Body of pancreas (tissue), 4 donors: ENCODE measurements at regions not wholly inside any gene's neighbourhood (a gene's known extent, or its start where the extent isn't known, plus 50 kb on each side); places are given as distances from the start of the nearest gene placed in this dataset.

Source experiments
- ATAC-seq: fragments of 150-250 bp; one replicate; pipeline ENCODE4 v1.9.1; 2016
- DNase-seq, 4 donors: peaks; one replicate each; pipeline ENCODE4 v3.0.0-alpha.2; 2019
- H3K27ac ChIP-seq, 4 donors: fragments of 200-600 bp; sonication (generic); 1 replicate in 3 of 4; 2 replicates in 1 of 4; pipeline versions ENCODE4 v1.5.1 to v1.6.1; 2016 to 2019; ENCODE audit warnings: mild to moderate bottlenecking in 1 of 4, mixed read lengths in 1 of 4, moderate library complexity in 1 of 4
- H3K27me3 ChIP-seq, 2 donors: fragments of 200-600 bp; sonication (generic); one replicate each; pipeline ENCODE4 v1.6.0; 2016; ENCODE audit warnings: mild to moderate bottlenecking in 1 of 2
- H3K36me3 ChIP-seq, 2 donors: fragments of 200-600 bp; sonication (generic); replicated peaks in 1 of 2; 2 replicates each; pipeline ENCODE4 v1.5.1; 2016; ENCODE audit warnings: low read depth in 2 of 2; ENCODE audit not compliant: insufficient read depth in 1 of 2
- H3K4me1 ChIP-seq: fragments of 200-600 bp; sonication (generic); one replicate; pipeline ENCODE4 v1.6.0; 2016
- H3K4me3 ChIP-seq, 2 donors: fragments of 200-600 bp; sonication (generic); 1 replicate in 1 of 2; 2 replicates in 1 of 2; pipeline ENCODE4 v1.5.1; 2016 to 2019
- H3K9me3 ChIP-seq, 3 donors: fragments of 200-600 bp; sonication (generic); 1 replicate in 2 of 3; 2 replicates in 1 of 3; pipeline ENCODE4 v1.5.1; 2016
- POLR2A ChIP-seq, 3 donors: fragments of 450-650 bp; IDR thresholded peaks; one replicate each; pipeline ENCODE4 v1.6.1; 2016; ENCODE audit warnings: antibody characterized with exemption in 3 of 3, mild to moderate bottlenecking in 2 of 3
- WGBS, 2 donors: methylation state at CpG; one replicate each; pipeline ENCODE4 v1.1.5; 2017; 5-methylcytosine and 5-hydroxymethylcytosine counted together
- intact Hi-C: fragments of 100-400 bp; cut with DNase I; formaldehyde crosslinking; loops from one replicate; pipeline ENCODE4 v1.15.1; 2023
- TF ChIP-seq, protein P1 (sequence below), 7 experiments: fragments of 450-650 bp in 4 of 7; fragments of 200-600 bp in 3 of 7; sonication (generic) in 3 of 7; IDR thresholded peaks; one replicate each; pipeline ENCODE4 v1.5.1; 2016 to 2019; ENCODE audit warnings: antibody characterized with exemption in 7 of 7

DNA sequence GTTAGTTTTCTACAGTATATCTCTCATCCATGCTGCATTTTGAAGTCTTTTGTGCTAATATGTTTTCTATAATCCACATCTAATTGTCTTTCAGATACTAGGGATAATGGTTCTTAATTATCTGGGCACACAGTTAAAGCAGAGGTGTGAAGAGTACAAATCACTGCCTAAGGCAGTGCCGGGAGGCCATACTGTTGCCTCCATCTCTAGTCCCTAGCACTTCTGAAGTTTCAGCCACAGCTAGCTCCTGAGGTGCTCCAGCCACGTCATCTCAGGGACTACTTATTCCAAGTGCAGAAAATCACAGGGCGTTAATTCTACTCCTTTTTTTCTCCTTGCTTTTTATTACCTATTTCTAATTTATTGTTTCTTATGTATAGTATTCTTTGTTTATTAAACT, 760.0 kb upstream of the FAM174A start:
- 62 to 69% methylated on average over 3 of the region's 3 CpGs for WGBS, 2 donors
- H3K27ac ChIP-seq, result no peak overlapping the region
- intact Hi-C loops, result no loop called here

DNA sequence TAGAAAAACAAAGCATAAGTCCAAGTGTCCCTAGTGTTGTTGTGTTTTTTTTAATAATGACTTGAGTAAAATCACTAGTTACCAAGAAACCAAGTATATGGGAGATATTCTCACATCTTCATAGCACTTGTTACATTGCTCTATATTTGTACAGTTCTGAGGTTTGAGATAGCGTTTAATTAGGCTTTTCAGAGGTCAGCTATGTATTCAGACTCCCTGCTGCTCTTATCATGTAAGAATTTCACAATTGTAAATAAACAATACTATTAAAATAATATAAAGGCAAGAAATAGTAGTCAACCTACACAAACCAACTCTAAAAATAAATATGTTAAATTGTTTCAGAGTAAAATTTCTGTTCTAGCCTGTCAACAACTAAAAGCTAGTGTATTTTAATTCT, 761.9 kb upstream of the FAM174A start:
- Histone ChIP-seq H3K4me1 (no peaks in the 10 kb centered on the region), H3K9me3 (no peaks in the 10 kb centered on the region), H3K27ac (no peak overlapping the region), H3K4me3 (no peak overlapping the region), H3K27me3 (no peaks in the 10 kb centered on the region), H3K36me3 (no peaks in the 10 kb centered on the region)
- TF ChIP-seq, protein P1, sequence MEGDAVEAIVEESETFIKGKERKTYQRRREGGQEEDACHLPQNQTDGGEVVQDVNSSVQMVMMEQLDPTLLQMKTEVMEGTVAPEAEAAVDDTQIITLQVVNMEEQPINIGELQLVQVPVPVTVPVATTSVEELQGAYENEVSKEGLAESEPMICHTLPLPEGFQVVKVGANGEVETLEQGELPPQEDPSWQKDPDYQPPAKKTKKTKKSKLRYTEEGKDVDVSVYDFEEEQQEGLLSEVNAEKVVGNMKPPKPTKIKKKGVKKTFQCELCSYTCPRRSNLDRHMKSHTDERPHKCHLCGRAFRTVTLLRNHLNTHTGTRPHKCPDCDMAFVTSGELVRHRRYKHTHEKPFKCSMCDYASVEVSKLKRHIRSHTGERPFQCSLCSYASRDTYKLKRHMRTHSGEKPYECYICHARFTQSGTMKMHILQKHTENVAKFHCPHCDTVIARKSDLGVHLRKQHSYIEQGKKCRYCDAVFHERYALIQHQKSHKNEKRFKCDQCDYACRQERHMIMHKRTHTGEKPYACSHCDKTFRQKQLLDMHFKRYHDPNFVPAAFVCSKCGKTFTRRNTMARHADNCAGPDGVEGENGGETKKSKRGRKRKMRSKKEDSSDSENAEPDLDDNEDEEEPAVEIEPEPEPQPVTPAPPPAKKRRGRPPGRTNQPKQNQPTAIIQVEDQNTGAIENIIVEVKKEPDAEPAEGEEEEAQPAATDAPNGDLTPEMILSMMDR (IDR thresholded peaks at IDR 0.05), result no peak
- no peak for TF ChIP-seq POLR2A (IDR thresholded peaks at IDR 0.05)
- intact Hi-C loops, result no loop called here
- no peak for DNase-seq
- WGBS, 2 donors, result 7 to 20% methylated on average over 1 of the region's 1 CpG
- ATAC-seq, result no peak

More for the DNA sequence above, 760.0 kb upstream of the FAM174A start:
- H3K9me3 ChIP-seq, result no peaks in the 10 kb centered on the region
- no peak for DNase-seq
- H3K4me3 ChIP-seq, result no peak overlapping the region
- no peaks in the 10 kb centered on the region for H3K27me3 ChIP-seq
- H3K4me1 ChIP-seq, result no peaks in the 10 kb centered on the region
- ATAC-seq, result no peak
- H3K36me3 ChIP-seq, result no peaks in the 10 kb centered on the region
- no peak for TF ChIP-seq POLR2A (IDR thresholded peaks at IDR 0.05)
- TF ChIP-seq, protein P1 (IDR thresholded peaks at IDR 0.05), result no peak

DNA sequence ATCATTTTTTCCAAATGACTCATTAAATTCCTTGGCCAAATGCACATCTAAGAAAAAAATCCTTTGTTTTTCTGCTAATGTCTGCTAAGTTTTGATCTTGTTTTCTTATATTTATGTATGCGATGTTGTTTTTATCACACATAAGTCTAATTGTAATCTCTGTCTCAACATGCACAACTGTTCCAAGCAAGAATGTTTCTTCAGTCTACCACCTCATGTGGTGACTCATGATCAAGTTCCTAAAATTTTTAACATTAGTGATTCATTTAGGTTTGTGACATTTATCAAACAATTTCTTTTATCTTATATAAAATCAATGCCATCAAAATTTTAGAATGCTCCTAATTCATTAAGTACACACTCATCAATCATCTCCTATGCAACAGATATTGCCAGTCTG, 763.9 kb upstream of the FAM174A start:
- 90 to 94% methylated on average over 1 of the region's 1 CpG for WGBS, 2 donors
- DNase-seq (no peak), ATAC-seq (no peak)
- no peak overlapping the region for H3K4me3 ChIP-seq
- no peaks in the 10 kb centered on the region for H3K4me1 ChIP-seq
- H3K27ac ChIP-seq, result no peak overlapping the region
- no peaks in the 10 kb centered on the region for H3K36me3 ChIP-seq
- H3K27me3 ChIP-seq, result no peaks in the 10 kb centered on the region
- intact Hi-C loops, result no loop called here
- TF ChIP-seq, protein P1 (IDR thresholded peaks at IDR 0.05), result no peak
- TF ChIP-seq POLR2A (IDR thresholded peaks at IDR 0.05), result no peak
- H3K9me3 ChIP-seq, result no peaks in the 10 kb centered on the region

DNA sequence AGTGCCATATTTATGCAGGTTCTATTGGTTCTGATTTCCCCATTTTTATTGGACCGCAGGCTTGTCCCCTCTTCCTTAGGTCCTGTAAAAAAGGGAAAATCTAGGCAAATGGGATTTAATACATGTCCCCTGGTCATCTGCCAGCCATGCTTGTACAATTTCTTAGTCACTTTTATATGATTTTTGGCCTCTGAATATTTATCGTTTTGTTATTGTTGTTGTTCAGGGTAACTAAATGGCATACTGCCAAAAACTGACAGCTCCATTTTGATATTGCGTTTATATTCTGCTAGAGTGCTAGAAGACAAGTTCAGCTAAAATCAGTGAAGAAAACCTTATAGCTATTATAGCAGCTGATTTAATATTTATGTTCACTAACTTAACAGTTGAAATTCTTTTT, 770.2 kb upstream of the FAM174A start:
- DNase-seq (no peak), ATAC-seq (no peak)
- TF ChIP-seq, protein P1 (IDR thresholded peaks at IDR 0.05), result no peak
- TF ChIP-seq POLR2A (IDR thresholded peaks at IDR 0.05), result no peak
- Histone ChIP-seq H3K4me1 (no peaks in the 10 kb centered on the region), H3K4me3 (no peak overlapping the region), H3K9me3 (no peaks in the 10 kb centered on the region), H3K27me3 (no peaks in the 10 kb centered on the region), H3K36me3 (no peaks in the 10 kb centered on the region), H3K27ac (no peak overlapping the region)
- intact Hi-C loops, result no loop called here
- 63 to 65% methylated on average over 3 of the region's 3 CpGs for WGBS, 2 donors

DNA sequence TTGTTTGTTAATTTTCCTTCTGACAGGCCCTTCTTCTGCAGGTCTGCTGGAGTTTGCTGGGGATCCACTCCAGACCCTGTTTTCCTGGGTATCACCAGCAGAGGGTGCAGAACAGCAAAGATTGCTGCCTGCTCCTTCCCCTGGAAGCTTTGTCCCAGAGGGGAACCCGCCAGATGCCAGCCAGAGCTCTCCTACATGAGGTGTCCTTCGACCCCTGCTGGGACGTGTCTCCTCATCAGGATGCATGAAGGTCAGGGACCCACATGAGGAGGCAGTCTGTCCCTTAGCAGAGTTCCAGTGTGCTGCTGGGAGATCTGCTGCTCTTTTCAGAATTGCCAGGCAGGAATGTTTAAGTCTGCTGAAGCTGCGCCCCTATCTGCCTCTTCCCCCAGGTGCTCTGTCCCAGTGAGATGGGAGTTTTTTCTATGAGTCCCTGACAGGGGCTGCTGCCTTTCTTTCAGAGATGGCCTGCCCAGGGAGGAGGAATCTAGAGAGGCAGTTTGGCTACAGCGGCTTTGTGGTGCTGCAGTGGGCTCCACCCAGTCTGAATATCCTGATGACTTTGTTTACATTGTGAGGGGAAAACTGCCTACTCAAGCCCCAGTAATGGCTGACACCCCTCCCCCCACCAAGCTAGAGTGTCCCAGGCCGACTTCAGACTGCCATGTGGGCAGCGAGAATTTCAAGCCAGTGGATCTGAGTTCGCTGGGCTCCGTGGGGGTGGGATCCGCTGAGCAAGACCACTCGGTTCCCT, 772.0 kb upstream of the FAM174A start:
- H3K4me1 ChIP-seq, result no peaks in the 10 kb centered on the region
- H3K9me3 ChIP-seq, result no peaks in the 10 kb centered on the region
- no peaks in the 10 kb centered on the region for H3K36me3 ChIP-seq
- WGBS, 2 donors, result 88 to 94% methylated on average over 6 to 11 of the region's 11 CpGs
- no peak overlapping the region for H3K4me3 ChIP-seq
- TF ChIP-seq, protein P1 (IDR thresholded peaks at IDR 0.05), result no peak
- ATAC-seq, result no peak
- no peak overlapping the region for H3K27ac ChIP-seq
- DNase-seq, result no peak
- H3K27me3 ChIP-seq, result no peaks in the 10 kb centered on the region
- intact Hi-C loops, result no loop called here
